ENCODE measurements at regions not wholly inside any gene's neighbourhood (a gene's known extent, or its start where the extent isn't known, plus 50 kb on each side); places are given as distances from the start of the nearest gene placed in this dataset.
"Not testable (repeated sequence)": the region's sequence is repeated elsewhere in the genome, so short reads cannot be mapped to it uniquely, and the experiment has no call there.

GRCh38 chrX:52576474-52576873, 59.6 kb upstream of the XAGE1B start:
- H3K27ac ChIP-seq: no peak overlapping the region
- TF ChIP-seq EZH2phosphoT487 (IDR thresholded peaks at IDR 0.05; ENCODE audit: low read depth, severe bottlenecking, unreplicated experiment) (no peak), EZH2 (IDR thresholded peaks at IDR 0.05; ENCODE audit: borderline replicate concordance) (no peak), CTCF (IDR thresholded peaks at IDR 0.05; ENCODE audit: poor library complexity) (no peak)
- no peaks in the 10 kb centered on the region for H3K9me2 ChIP-seq (replicated peaks; ENCODE audit: insufficient read depth)
- H3K4me3 ChIP-seq: no peak overlapping the region
- H4K20me1 ChIP-seq (ENCODE audit: insufficient read depth, poor library complexity, severe bottlenecking): no peaks in the 10 kb centered on the region
- no peak overlapping the region for H2AFZ ChIP-seq
- 70% methylated on average over 5 of the region's 5 CpGs for WGBS (ENCODE audit: low lambda C conversion rate, missing lambda C conversion rate)
- H3K79me2 ChIP-seq: no peaks in the 10 kb centered on the region
- no peak overlapping the region for H3K4me2 ChIP-seq
- H3K9me3 ChIP-seq (ENCODE audit: low read depth): no peaks in the 10 kb centered on the region
- DNase-seq (ENCODE audit: low spot score): no peak
- H3K27me3 ChIP-seq: no peaks in the 10 kb centered on the region
- no peaks in the 10 kb centered on the region for H3K36me3 ChIP-seq (replicated peaks; ENCODE audit: insufficient read depth, low read depth)
- H3K4me1 ChIP-seq (ENCODE audit: insufficient read depth): no peaks in the 10 kb centered on the region

- Histone ChIP-seq H3K4me2 (no peak overlapping the region), H3K27ac (peak overlapping the region; percentile 34), H3K4me1 (ENCODE audit: insufficient read depth) (no peaks in the 10 kb centered on the region), H3K27me3 (no peaks in the 10 kb centered on the region), H4K20me1 (ENCODE audit: insufficient read depth, poor library complexity, severe bottlenecking) (no peaks in the 10 kb centered on the region), H3K4me3 (no peak overlapping the region), H3K79me2 (no peaks in the 10 kb centered on the region), H3K36me3 (replicated peaks; ENCODE audit: insufficient read depth, low read depth) (no peaks in the 10 kb centered on the region), H3K9me3 (ENCODE audit: low read depth) (no peaks in the 10 kb centered on the region), H2AFZ (peak overlapping the region; percentile 35), H3K9me2 (replicated peaks; ENCODE audit: insufficient read depth) (no peaks in the 10 kb centered on the region)
- TF ChIP-seq CTCF (IDR thresholded peaks at IDR 0.05; ENCODE audit: poor library complexity): peak; percentile 54
- no peak for TF ChIP-seq EZH2 (IDR thresholded peaks at IDR 0.05; ENCODE audit: borderline replicate concordance)
- whole genome bisulfite sequencing (ENCODE audit: low lambda C conversion rate, missing lambda C conversion rate): 67% methylated on average over 15 of the region's 15 CpGs
- DNase-seq (ENCODE audit: low spot score): peak; percentile 71
Observed at GRCh38 chrX:52574416-52575275, 57.8 kb upstream of the XAGE1B start.

- DNase-seq (ENCODE audit: low spot score); H3K79me2 ChIP-seq; H4K20me1 ChIP-seq (ENCODE audit: insufficient read depth, poor library complexity, severe bottlenecking); H3K36me3 ChIP-seq (replicated peaks; ENCODE audit: insufficient read depth, low read depth); H3K27me3 ChIP-seq; H2AFZ ChIP-seq; H3K4me2 ChIP-seq; H3K9me2 ChIP-seq (replicated peaks; ENCODE audit: insufficient read depth); H3K4me1 ChIP-seq (ENCODE audit: insufficient read depth); H3K4me3 ChIP-seq; H3K9me3 ChIP-seq (ENCODE audit: low read depth): not testable (repeated sequence)
- WGBS (ENCODE audit: low lambda C conversion rate, missing lambda C conversion rate): 69% methylated on average over 12 of the region's 12 CpGs
- H3K27ac ChIP-seq: peak overlapping the region; percentile 45
Observed at GRCh38 chrX:52568146-52568545, 51.3 kb upstream of the XAGE1B start.

Measured in hepatocyte (in vitro differentiated cells).